HG03520 (cell line): ENCODE measurements at regions not wholly inside any gene's neighbourhood (a gene's known extent, or its start where the extent isn't known, plus 50 kb on each side); places are given as distances from the start of the nearest gene placed in this dataset.
"Not testable (repeated sequence)": the region's sequence is repeated elsewhere in the genome, so short reads cannot be mapped to it uniquely, and the experiment has no call there.

ENCODE experiments used
- ATAC-seq: cut with Tn5 transposase; IDR thresholded peaks from one replicate; pipeline ENCODE4 v1.9.1; 2021; ENCODE audit warnings: mild to moderate bottlenecking, moderate library complexity; ENCODE audit not compliant: unreplicated experiment

DNA sequence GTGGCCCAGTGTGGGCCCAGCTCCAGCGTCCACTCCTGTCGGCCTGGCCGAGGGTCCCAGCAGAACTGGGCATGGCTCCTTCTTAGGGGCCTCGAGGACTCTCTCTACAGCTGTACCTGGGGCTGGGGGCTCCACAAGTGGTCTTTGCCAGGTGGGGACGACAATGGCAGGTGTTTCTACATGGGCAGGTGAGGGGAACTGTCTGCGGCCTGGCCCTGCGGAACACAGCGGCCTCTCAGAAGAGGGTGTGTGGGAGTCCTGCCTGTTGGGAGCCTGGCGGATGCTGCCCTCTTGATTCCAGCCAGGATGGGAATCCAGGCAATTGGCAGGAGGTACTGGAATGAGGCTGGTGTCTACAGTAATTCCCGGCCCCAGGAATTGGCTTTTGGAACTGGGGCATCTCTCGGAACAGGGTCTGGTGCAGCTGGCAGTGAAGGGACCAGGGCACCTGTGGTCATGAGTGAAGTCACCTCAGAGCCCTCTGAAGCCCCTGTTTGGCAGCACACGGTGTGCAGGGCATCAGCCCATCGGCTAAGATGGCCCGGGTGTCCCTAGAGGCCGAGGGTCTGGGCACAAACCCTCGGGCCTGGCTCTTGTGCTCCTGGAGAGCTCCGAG lies 357.9 kb downstream of the TMEM121 start:
- not testable (repeated sequence) for ATAC-seq

DNA sequence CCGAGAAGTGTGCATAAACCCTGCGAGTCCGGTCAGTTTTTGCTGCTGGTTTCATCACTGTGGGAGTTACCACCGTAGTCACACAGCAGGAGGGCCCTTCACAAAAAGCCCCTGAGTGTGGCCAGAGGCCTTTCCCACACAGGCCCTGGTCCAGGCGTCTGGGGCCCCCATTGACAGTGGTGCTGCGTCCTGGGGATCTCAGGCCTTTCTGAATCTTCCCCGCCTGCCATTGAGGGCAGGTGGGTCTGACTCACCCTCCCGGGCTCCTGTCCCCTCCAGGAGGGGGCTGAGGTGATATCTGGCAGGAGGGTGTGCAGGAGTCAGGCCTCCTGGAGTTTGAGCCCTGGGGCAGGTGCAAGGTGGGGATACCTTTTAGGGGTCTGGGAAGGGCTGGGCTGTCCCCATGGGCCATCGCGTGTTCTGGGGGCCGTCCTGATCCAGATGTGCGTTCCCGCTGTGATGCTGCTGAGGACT lies 358.5 kb downstream of the TMEM121 start:
- ATAC-seq = no peak

DNA sequence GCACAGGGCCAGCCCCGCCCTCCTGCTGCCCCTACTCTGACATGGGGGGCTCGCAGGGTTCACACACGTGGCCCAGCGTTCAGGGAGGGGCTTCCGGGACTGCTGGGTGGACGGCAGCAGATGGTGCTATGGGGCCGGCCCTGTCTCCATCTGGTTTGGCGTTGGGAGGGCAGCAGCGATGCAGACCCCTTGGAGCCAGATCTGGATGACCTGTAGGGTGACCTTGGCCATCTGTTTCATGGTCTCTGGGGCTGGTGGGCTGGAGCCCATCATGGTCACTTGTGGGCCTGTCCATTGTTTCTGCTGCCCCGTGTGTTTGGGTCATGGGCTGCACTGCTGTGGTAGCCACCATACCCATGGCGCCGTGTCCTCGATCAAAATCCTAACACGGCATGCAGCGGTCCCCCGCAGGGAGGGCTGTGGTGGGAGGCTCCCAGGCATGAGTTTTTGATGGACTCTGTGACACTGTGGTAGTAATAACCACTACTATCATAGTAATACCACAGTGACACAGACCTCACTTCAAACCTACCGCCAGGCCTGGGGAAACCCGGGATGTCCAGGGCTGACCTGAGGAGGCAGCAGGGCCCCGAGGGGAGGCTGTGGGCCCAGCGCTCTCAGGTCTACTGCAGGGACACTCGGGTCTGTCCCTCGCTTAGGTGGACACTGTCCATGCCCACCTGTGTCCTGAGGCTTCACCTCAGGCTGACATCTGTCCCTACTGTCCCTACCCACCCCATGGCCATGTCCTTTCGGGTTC lies 359.4 kb downstream of the TMEM121 start:
- no peak for ATAC-seq

DNA sequence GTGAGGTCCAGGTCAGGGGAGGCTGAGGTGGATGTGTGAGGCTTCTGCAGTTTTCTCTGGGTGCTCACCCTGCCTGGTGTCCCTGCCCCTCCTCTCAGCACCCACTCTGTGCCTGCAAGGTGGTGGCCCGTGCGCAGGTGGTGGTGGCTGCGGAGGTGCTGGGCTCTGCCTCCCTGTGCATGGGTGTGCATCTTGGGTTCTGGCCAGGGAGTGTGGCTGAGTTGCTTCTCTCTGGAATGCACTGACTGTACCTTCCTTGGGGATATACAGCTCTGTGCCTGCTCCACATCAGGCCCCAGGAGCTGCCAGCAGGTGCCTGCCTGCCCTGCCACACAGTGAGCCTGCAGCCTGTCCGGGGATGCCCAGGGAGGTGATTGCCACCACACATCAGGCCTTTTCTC lies 360.4 kb downstream of the TMEM121 start:
- ATAC-seq = not testable (repeated sequence)

DNA sequence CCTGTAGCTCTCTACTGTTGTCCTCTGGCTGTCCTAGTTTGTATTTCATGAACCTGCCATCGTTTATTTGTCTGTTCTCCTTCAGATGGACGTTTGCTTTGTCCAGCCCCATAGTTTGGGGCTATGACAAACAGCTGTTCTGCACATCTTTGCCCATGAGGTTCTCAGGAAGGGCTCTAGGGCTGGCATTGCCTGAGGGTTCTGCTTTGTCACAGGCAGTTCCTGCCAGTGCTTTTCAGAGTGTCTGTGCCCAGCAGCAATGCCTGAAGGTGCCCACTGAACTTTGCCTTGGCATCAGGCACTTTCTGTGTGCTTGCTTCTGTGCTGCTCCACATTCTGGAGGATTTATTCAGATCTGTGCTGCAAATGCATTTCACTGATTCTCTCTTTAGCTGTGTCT lies 361.3 kb downstream of the TMEM121 start:
- ATAC-seq = no peak

DNA sequence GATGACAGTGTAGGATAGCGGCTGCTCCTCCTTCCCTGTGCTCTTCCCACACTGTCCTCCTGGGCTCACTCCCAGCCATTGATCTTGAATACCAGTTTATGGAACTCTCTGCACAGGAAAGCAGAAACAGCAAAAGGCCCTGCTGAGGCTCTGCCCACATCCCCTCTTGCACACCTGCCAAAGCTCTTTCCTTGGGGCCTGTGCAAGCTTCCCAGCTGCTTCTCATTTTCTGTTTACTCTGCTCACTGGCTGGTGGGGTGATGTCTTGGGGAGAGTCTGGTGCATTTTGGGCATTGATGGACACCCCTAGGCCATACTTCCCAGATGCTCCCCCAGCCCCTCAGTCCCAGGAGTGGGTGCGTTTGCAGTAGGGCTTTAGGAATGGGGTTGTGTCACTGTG lies 361.8 kb downstream of the TMEM121 start:
- ATAC-seq = no peak

DNA sequence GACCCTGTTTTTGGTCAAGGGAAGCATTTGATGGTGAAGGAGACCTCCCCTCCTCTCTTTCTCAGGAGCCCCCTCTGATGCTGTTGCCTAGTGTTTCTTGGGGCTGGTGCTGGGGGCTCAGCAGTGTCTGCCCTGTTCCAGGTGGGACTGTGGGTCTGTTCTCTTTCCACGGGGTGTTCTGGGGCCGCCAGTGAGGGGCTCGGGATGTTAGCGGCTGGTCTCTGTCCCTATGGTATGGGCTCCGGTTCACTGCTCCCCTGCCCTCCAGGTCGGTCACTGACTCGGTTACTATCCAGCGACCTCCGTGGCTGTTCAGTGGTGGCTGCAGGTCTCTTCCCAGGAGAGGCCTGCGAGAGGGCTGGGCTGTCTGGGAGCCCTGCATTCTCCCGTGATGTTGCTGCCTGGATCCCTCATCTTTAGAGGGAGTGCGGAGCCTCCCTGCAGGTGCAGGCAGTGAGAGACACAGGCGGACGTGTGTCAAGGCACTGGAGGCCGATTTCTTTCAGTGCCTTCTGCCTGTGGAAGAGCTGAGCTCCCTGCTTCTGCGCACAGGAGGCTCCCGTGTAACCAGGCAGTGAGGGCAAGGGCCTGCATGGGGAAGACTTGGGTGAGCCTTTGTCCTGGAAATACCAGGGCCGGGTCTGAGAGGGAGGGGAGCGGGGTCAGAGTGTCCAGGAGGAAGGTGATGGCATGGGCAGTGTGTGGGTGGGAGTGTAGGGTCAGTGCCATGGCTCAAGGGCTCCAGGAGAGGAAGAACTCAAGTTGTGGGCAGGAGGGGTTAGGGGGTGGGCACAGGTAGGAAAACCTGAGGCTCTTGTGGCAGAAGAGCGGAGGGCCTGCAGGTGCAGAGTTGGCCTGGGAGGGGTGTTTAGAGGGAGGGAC lies 362.6 kb downstream of the TMEM121 start:
- ATAC-seq = no peak

DNA sequence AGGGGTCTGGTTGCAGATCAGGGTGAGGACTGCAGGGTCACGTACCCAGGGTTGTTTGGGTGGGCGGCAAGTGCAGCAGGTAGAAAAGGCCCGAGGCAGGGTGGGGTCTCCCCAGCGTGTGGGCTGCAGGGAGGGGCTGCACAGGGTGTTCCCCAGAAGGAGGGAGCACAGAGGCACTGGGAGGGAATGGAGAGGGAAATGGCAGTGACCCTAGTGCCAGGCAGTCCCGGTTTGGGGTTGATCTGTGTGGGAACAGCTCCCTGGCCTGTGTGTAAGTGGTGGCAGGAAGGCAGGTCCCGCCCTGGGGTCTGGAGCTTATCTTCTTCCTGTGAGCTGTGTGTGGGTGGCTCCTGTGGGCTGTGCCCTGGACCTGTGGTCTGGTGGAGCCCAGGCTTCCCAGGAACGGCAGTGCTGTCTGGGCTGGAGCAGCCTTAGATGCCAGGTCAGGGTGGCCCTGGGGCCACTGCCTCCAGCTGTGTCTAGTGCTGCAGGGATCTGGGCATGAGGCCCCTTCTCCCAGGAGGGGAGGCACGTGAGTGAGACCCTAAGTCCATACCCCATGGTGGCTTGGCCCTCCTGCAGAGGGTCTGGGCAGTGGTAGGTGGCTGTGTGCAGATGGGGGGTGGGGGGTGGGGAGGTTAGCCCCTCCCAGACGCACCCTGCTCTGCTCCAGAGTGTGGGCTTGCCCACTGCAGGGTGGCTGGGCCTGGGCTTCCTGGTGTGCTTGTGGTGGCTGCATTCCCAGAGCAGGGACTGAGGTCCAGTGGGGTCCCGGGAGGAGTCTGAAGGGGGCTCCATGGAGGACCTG lies 363.5 kb downstream of the TMEM121 start:
- ATAC-seq = no peak

DNA sequence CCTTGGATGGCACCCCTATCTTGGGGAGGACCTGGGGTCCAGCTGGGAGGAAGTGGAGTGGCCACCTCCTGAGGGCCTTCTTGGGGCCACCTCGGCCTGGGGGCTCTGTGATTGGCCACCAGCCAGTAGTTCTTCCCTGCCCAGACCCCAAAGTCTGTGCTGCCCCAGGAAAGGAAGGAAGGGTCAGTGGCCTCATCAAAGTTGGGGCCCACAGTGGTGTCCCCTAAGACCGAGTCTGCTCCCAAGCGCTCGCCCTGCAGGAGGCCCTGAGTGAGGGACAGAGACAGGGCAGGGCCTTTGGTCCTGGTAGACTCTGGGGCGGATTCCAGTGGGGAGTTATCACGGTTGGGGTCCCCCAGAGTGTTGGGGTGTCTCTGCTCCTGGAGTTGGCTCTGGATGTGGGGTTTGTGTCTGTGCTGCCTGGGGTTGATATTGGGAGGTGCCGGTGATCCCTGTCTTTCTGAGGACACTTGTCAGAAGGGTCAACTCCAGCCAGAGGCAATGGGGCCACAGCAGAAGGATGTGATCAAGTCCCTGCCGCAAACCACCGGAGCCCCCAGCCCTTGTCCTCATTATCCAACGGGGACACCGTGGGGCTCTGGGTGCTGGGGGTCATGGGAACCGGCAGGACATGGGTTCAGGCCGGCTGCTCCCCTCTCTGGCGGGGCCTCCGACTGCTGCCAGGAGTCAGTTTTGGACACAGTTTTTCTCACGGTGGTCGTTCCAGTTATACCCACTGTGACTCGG lies 364.3 kb downstream of the TMEM121 start:
- no peak for ATAC-seq

DNA sequence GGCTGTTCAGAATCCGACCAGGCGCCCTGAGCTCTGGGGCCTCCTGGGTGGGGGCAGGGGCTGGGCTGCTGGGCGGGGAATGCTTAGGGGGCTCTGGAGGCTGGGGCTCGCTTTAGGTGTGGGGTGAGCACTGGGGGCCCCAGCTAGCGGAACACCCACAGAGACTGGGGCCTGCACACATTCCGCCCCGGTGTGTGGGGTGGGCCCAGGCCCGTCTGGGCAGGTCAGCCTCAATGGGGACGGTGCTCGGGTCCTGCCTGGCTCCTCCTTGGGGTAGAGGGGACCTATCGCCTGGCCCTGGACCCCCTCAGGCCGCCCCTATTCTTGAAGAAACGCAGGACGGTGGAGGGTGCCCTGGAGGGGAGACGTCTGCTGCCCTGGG lies 364.8 kb downstream of the TMEM121 start:
- ATAC-seq = no peak

DNA sequence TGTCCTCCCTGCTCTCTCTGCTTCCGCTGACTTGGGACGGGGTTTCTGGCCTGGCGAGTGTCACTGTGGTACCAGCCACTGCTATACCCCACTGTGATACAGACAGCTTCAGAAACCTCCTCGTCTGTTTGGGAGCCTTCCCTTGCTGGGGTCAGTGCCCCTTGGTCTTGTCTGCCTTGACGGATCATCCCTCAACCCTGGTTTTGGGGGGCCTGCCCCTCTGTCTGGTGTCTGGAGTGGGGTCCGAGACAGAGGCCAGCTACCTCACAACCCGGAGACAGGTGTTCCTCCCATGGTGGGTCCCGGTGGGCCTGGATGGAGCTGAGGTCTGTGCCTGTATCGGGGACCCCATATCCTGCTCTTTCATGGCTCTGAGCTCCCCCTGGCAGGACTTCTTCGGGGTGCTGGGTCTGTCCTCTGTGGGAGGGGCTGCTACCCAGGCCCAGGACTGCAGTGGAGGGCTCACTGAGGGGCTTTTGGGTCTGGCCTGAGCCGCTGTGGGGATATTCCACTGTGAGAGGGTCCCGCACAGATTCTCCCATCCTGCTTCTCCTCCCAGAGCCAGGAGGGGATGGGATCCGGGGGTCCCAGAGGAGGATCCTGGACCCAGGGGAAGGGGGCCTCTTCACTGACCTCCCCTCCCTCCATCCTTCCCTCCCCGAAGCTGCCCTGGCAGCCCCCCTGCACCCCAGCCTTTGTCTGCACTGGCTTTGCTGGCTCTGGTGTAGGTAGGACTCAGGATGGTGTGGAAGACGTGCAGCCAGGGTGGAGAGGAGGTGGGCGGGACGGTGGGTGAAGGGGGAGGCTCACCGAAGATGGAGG lies 365.5 kb downstream of the TMEM121 start:
- ATAC-seq = no peak

DNA sequence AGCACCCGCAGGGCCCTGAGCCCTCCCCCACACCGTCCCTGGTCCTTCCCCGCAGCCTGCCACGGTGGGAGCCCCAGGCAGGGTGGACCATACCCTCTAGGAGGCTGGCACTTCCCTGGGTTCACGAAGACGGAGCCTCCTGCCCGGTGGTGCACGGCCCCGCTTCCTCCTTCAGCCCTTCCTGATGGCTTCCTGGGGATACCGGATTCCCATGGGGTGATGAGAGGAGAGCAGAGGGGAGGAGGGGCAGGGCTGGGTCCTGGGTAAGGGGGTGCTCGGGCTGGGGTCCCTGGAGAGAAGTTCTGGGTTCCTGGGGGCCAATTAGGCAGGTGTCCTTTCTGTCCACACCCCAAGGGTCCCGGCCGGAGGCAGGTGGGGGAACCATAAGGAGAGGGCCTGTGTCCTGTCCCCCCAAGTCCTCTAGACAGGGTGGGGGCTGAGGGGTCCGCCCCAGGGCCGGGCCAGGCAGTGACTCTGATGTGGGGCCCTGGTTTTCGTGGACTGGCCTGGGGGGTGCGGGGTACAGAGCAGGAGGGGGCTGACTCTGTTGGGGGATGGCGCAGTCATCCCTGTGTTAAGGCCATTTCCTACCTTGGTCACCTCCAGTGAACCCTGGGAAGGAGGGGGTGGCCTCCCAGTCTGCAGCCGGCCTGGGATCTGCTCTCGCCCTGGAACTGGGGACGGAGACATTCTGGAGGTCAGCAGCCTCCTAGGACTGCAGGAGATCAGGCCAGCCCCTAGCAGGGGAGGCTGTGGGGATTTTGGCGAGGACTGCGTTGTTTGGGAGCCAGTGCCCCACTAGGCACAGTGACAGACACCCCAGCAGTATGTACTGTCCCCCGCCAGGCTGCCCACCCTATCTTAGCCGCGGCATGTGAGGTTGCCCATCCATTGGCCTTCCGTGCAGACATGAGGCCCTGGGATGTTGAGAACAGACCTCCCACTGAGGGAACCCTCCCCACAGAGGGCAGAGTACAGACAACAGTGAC lies 366.4 kb downstream of the TMEM121 start:
- not testable (repeated sequence) for ATAC-seq

DNA sequence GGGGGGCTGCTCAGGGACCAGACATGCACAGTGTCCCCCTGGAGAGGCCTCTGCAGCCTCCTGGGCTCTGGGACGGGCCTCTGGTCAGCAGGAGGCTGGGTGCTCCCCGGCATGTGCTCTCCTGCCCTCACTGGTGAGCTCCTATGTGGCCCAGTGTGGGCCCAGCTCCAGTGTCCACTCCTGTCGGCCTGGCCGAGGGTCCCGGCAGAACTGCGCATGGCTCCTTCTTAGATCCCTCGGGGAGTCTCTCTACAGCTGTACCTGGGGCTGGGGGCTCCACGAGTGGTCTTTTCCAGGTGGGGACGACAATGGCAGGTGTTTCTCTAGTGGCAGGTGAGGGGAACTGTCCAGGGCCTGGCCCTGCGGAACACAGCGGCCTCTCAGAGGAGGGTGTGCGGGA lies 367.3 kb downstream of the TMEM121 start:
- not testable (repeated sequence) for ATAC-seq

DNA sequence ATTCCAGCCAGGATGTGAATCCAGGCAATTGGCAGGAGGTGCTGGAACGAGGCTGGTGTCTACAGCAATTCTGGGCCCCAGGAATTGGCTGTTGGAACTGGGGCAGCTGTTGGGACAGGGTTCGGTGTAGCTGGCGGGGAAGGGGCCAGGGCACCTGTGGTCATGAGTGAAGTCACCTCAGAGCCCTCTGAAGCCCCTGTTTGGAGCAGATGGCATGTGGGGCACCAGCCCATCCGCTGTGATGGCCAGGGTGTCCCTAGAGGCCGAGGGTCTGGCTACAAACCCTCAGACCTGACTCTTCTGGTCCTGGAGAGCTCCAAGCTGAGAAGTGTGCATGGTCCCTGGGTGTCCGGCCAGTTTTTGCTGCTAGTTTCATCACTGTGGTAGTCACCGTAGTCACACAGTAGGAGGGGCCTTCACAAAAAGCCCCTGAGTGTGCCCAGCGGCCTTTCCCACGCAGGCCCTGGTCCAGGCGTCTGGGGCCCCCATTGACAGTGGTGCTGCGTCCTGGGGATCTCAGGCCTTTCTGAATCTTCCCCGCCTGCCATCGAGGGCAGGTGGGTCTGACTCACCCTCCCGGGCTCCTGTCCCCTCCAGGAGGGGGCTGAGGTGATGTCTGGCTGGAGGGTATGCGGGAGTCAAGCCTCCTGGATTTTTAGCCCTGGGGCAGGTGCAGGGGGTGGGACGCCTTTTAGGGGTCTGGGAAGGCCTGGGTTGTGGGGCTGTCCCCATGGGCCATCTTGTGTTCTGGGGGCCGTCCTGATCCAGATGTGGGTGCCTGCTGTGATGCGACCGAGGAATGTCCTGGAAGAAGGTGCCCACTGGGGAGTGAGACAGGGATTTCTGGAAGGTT lies 368.0 kb downstream of the TMEM121 start:
- ATAC-seq = no peak

DNA sequence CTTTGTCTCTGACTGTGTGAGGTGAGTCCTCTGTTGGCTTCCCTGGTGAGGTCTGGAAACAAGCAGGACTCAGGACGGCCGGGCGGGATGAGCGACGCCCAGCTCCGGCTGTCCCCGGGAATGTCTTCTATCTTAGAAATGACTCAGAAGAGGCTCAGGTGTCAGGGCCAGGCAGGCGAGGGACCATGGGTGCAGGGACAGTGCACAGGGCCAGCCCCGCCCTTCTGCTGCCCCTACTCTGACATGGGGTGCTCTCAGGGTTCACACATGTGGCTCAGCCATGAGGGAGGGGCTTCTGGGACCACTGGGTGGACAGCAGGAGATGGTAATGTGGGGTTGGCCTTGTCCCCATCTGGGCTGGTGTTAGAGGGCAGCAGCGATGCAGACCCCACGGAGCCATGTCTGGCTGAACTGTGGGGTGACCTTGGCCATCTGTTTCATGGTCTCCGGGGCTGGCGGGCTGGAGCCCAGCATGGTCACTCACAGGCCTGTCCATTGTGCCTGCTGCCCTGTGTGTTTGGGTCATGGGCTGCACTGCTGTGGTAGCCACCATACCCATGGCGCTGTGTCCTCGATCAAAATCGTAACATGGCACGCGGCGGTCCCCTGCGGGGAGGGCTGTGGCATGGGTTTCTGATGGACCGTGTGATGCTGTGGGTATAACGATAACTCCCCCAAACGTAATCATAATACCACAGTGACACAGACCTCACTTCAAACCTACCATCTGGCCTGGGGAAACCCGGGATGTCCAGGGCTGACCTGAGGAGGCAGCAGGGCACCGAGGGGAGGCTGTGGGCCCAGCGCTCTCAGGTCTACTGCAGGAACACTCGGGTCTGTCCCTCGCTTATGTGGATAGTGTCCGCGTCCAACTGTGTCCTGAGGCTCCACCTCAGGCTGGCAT lies 368.8 kb downstream of the TMEM121 start:
- no peak for ATAC-seq

DNA sequence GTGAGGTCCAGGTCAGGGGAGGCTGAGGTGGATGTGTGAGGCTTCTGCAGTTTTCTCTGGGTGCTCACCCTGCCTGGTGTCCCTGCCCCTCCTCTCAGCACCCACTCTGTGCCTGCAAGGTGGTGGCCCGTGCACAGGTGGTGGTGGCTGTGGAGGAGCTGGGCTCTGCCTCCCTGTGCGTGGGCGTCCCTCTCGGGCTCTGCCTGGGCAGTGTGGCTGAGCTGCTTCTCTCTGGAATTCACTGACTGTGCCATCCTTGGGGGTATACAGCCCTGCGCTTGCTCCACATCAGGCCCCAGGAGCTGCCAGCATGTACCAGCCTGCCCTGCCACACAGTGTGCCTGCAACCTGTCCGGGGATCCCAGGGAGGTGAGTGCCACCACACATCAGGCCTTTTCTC lies 369.8 kb downstream of the TMEM121 start:
- ATAC-seq = not testable (repeated sequence)
